Naive thymus-derived CD4-positive, alpha-beta T cell (primary cell): ENCODE measurements at regions not wholly inside any gene's neighbourhood (a gene's known extent, or its start where the extent isn't known, plus 50 kb on each side); places are given as distances from the start of the nearest gene placed in this dataset.

Experiments used
- ATAC-seq: fragments of 150-1000 bp; cut with Tn5 transposase; 2 replicates; pipeline ENCODE4 v1.10.0; 2021; ENCODE audit warnings: mild to moderate bottlenecking, moderate library complexity
- CTCF ChIA-PET: fragments of 350-600 bp; sonication (Branson Sonifier 250); formaldehyde crosslinking; loops from one replicate; lab custom pipeline; 2021; ENCODE audit warnings: antibody characterized with exemption; lab: Charles Lee
- POLR2A ChIA-PET: fragments of 350-600 bp; sonication (Branson Sonifier 250); formaldehyde crosslinking; loops from one replicate; lab custom pipeline; 2021; ENCODE audit warnings: antibody characterized with exemption, inconsistent platforms; lab: Charles Lee
- DNase-seq, 9 donors: peaks; one replicate each; pipeline versions ENCODE4 v3.0.0 to v3.0.0-alpha.2; 2020 to 2022; ENCODE audit warnings: mixed read lengths in 1 of 9
- H3K27ac ChIP-seq: one replicate; pipeline ENCODE4 v1.7.0; 2013; ENCODE audit warnings: mild to moderate bottlenecking, low read depth, low read length, moderate library complexity
- H3K27me3 ChIP-seq, 2 donors: one replicate each; pipeline ENCODE4 v1.7.0; 2013; ENCODE audit warnings: low read length in 2 of 2, mild to moderate bottlenecking in 2 of 2, moderate library complexity in 2 of 2; ENCODE audit not compliant: control insufficient read depth in 2 of 2, insufficient read depth in 2 of 2
- H3K36me3 ChIP-seq, 3 experiments: 1 replicate in 2 of 3; 2 replicates in 1 of 3; pipeline ENCODE4 v1.7.0; 2013; ENCODE audit warnings: low read length in 3 of 3, mild to moderate bottlenecking in 3 of 3, moderate library complexity in 1 of 3; ENCODE audit not compliant: insufficient read depth in 3 of 3, control insufficient read depth in 2 of 3
- H3K4me1 ChIP-seq, 2 donors: one replicate each; pipeline ENCODE4 v1.7.0; 2013; ENCODE audit warnings: low read length in 2 of 2, mild to moderate bottlenecking in 2 of 2, moderate library complexity in 1 of 2; ENCODE audit not compliant: control insufficient read depth in 2 of 2, insufficient read depth in 2 of 2
- H3K4me3 ChIP-seq: 2 replicates; pipeline ENCODE4 v1.7.0; 2013; ENCODE audit warnings: mild to moderate bottlenecking, low read length
- H3K9me3 ChIP-seq, 3 experiments: 1 replicate in 2 of 3; 2 replicates in 1 of 3; pipeline ENCODE4 v1.7.0; 2013; ENCODE audit warnings: low read length in 3 of 3; ENCODE audit not compliant: control insufficient read depth in 2 of 3
- H3K27ac Mint-ChIP-seq, 9 donors: one replicate each; pipeline ENCODE4 v1.8.0; 2020 to 2022; ENCODE audit warnings: mixed read lengths in 9 of 9, mild to moderate bottlenecking in 8 of 9, moderate library complexity in 5 of 9, inconsistent platforms in 2 of 9
- H3K27me3 Mint-ChIP-seq, 5 donors: one replicate each; pipeline ENCODE4 v1.8.0; 2021 to 2022; ENCODE audit warnings: mixed read lengths in 5 of 5, mild to moderate bottlenecking in 1 of 5
- H3K36me3 Mint-ChIP-seq, 5 donors: one replicate each; pipeline ENCODE4 v1.8.0; 2020 to 2022; ENCODE audit warnings: mixed read lengths in 5 of 5, mild to moderate bottlenecking in 3 of 5, inconsistent platforms in 1 of 5
- H3K4me1 Mint-ChIP-seq, 7 donors: one replicate each; pipeline ENCODE4 v1.8.0; 2020 to 2022; ENCODE audit warnings: mixed read lengths in 7 of 7, mild to moderate bottlenecking in 3 of 7, inconsistent platforms in 1 of 7
- H3K4me3 Mint-ChIP-seq, 10 donors: one replicate each; pipeline ENCODE4 v1.8.0; 2020 to 2022; ENCODE audit warnings: mild to moderate bottlenecking in 10 of 10, mixed read lengths in 10 of 10, moderate library complexity in 6 of 10, inconsistent platforms in 2 of 10
- H3K9me3 Mint-ChIP-seq, 11 donors: one replicate each; pipeline ENCODE4 v1.8.0; 2020 to 2022; ENCODE audit warnings: mixed read lengths in 11 of 11, mild to moderate bottlenecking in 4 of 11, inconsistent platforms in 1 of 11, moderate library complexity in 1 of 11
- intact Hi-C, 2 donors: fragments of 100-400 bp; cut with micrococcal nuclease; formaldehyde crosslinking; loops; one replicate each; pipeline ENCODE4 v1.15.1; 2023

- Mint-ChIP-seq H3K4me3 (no peak overlapping the region), H3K27ac (no peak overlapping the region), H3K27me3 (no peaks in the 10 kb centered on the region), H3K4me1 (no peaks in the 10 kb centered on the region), H3K9me3 (peaks cover 0 to 3% (median 0%) of the 10 kb centered on the region in 11 donors), H3K36me3 (no peaks in the 10 kb centered on the region)
- H3K27ac ChIP-seq, result no peak overlapping the region
- no peaks in the 10 kb centered on the region for H3K36me3 ChIP-seq
- H3K4me3 ChIP-seq, result no peak overlapping the region
- intact Hi-C loops, result no loop called here
- no peaks in the 10 kb centered on the region for H3K27me3 ChIP-seq
- H3K9me3 ChIP-seq, result no peaks in the 10 kb centered on the region
- ATAC-seq (no peak), DNase-seq (no peak)
- H3K4me1 ChIP-seq, result no peaks in the 10 kb centered on the region
- ChIA-PET POLR2A (no interaction called here), CTCF (no interaction called here)
Measured at GRCh38 chrX:129007631-129008030, 515.7 kb downstream of the SMARCA1 start.

GRCh38 chrX:129006491-129006890 lies 516.8 kb downstream of the SMARCA1 start:
- ATAC-seq (no peak), DNase-seq (no peak)
- Mint-ChIP-seq H3K36me3 (no peaks in the 10 kb centered on the region), H3K27ac (no peak overlapping the region), H3K4me3 (no peak overlapping the region), H3K27me3 (no peaks in the 10 kb centered on the region), H3K9me3 (peaks cover 0 to 3% (median 0%) of the 10 kb centered on the region in 11 donors), H3K4me1 (no peaks in the 10 kb centered on the region)
- Histone ChIP-seq H3K36me3 (no peaks in the 10 kb centered on the region), H3K4me3 (no peak overlapping the region), H3K27me3 (no peaks in the 10 kb centered on the region), H3K9me3 (no peaks in the 10 kb centered on the region), H3K4me1 (no peaks in the 10 kb centered on the region), H3K27ac (no peak overlapping the region)
- intact Hi-C loops, result no loop called here
- ChIA-PET POLR2A (no interaction called here), CTCF (interaction anchor here (0.7 kb wide), 1 partner anchor 14 kb away, joined by 3 read pairs; no protein-coding TSS in a partner anchor)

- H3K9me3 Mint-ChIP-seq, result peaks cover 0 to 3% (median 0%) of the 10 kb centered on the region in 11 donors
- no peaks in the 10 kb centered on the region for H3K9me3 ChIP-seq
- H3K36me3 ChIP-seq, result no peaks in the 10 kb centered on the region
- DNase-seq, result no peak
- H3K4me3 ChIP-seq, result no peak overlapping the region
- intact Hi-C loops, result no loop called here
- no peak overlapping the region for H3K27ac ChIP-seq
- no peak for ATAC-seq
- H3K27ac Mint-ChIP-seq, result no peak overlapping the region
- CTCF ChIA-PET, result no interaction called here
- no peaks in the 10 kb centered on the region for H3K36me3 Mint-ChIP-seq
- POLR2A ChIA-PET, result no interaction called here
- H3K4me1 ChIP-seq, result no peaks in the 10 kb centered on the region
- H3K4me3 Mint-ChIP-seq, result no peak overlapping the region
- H3K27me3 Mint-ChIP-seq, result peaks cover 0 to 4% (median 0%) of the 10 kb centered on the region in 5 donors
- H3K27me3 ChIP-seq, result no peaks in the 10 kb centered on the region
- H3K4me1 Mint-ChIP-seq, result no peaks in the 10 kb centered on the region
Measured at GRCh38 chrX:129000797-129001196, 522.5 kb downstream of the SMARCA1 start.

GRCh38 chrX:129000018-129000417 lies 523.3 kb downstream of the SMARCA1 start:
- no peak for ATAC-seq
- Mint-ChIP-seq H3K27me3 (peaks cover 0 to 4% (median 0%) of the 10 kb centered on the region in 5 donors), H3K36me3 (no peaks in the 10 kb centered on the region), H3K4me3 (no peak overlapping the region), H3K9me3 (peaks cover 0 to 3% (median 0%) of the 10 kb centered on the region in 11 donors), H3K4me1 (no peaks in the 10 kb centered on the region), H3K27ac (no peak overlapping the region)
- ChIA-PET POLR2A (no interaction called here), CTCF (no interaction called here)
- intact Hi-C loops, result no loop called here
- Histone ChIP-seq H3K36me3 (no peaks in the 10 kb centered on the region), H3K4me1 (no peaks in the 10 kb centered on the region), H3K4me3 (no peak overlapping the region), H3K9me3 (no peaks in the 10 kb centered on the region), H3K27me3 (no peaks in the 10 kb centered on the region), H3K27ac (no peak overlapping the region)
- DNase-seq, result no peak

- H3K9me3 Mint-ChIP-seq, result peaks cover 0 to 21% (median 3%) of the 10 kb centered on the region in 11 donors
- Histone ChIP-seq H3K9me3 (no peaks in the 10 kb centered on the region), H3K27ac (no peak overlapping the region), H3K4me3 (no peak overlapping the region), H3K4me1 (no peaks in the 10 kb centered on the region), H3K27me3 (no peaks in the 10 kb centered on the region), H3K36me3 (no peaks in the 10 kb centered on the region)
- H3K36me3 Mint-ChIP-seq, result no peaks in the 10 kb centered on the region
- ATAC-seq (no peak), DNase-seq (no peak)
- peaks cover 0 to 4% (median 0%) of the 10 kb centered on the region in 5 donors for H3K27me3 Mint-ChIP-seq
- CTCF ChIA-PET, result no interaction called here
- POLR2A ChIA-PET, result no interaction called here
- no peak overlapping the region for H3K4me3 Mint-ChIP-seq
- intact Hi-C loops, result no loop called here
- no peaks in the 10 kb centered on the region for H3K4me1 Mint-ChIP-seq
- no peak overlapping the region for H3K27ac Mint-ChIP-seq
Measured at GRCh38 chrX:128992107-128992971, 531.0 kb downstream of the SMARCA1 start.

- H3K4me1 Mint-ChIP-seq, result no peaks in the 10 kb centered on the region
- no peaks in the 10 kb centered on the region for H3K27me3 ChIP-seq
- no peak overlapping the region for H3K4me3 Mint-ChIP-seq
- CTCF ChIA-PET, result no interaction called here
- peaks cover 0 to 7% (median 0%) of the 10 kb centered on the region in 5 donors for H3K27me3 Mint-ChIP-seq
- no peaks in the 10 kb centered on the region for H3K4me1 ChIP-seq
- no peaks in the 10 kb centered on the region for H3K9me3 ChIP-seq
- POLR2A ChIA-PET, result no interaction called here
- no peak overlapping the region for H3K27ac ChIP-seq
- no peak overlapping the region for H3K4me3 ChIP-seq
- no peaks in the 10 kb centered on the region for H3K36me3 Mint-ChIP-seq
- DNase-seq (peak in 1 of 9 donors; percentile 2), ATAC-seq (no peak)
- no peaks in the 10 kb centered on the region for H3K36me3 ChIP-seq
- H3K27ac Mint-ChIP-seq, result no peak overlapping the region
- no peaks in the 10 kb centered on the region for H3K9me3 Mint-ChIP-seq
- intact Hi-C loops, result no loop called here
Measured at GRCh38 chrX:128975745-128976144, 547.5 kb downstream of the SMARCA1 start.

GRCh38 chrX:128973033-128973432 lies 550.3 kb downstream of the SMARCA1 start:
- POLR2A ChIA-PET, result no interaction called here

More at GRCh38 chrX:128973033-128973432, 550.3 kb downstream of the SMARCA1 start:
- Histone ChIP-seq H3K27me3 (no peaks in the 10 kb centered on the region), H3K4me3 (no peak overlapping the region), H3K4me1 (no peaks in the 10 kb centered on the region), H3K36me3 (no peaks in the 10 kb centered on the region), H3K9me3 (no peaks in the 10 kb centered on the region), H3K27ac (no peak overlapping the region)
- CTCF ChIA-PET, result no interaction called here
- intact Hi-C loops, result no loop called here
- no peak overlapping the region for H3K27ac Mint-ChIP-seq
- DNase-seq (no peak), ATAC-seq (no peak)
- H3K4me3 Mint-ChIP-seq, result no peak overlapping the region
- no peaks in the 10 kb centered on the region for H3K36me3 Mint-ChIP-seq
- no peaks in the 10 kb centered on the region for H3K4me1 Mint-ChIP-seq
- H3K9me3 Mint-ChIP-seq, result no peaks in the 10 kb centered on the region
- H3K27me3 Mint-ChIP-seq, result peaks cover 0 to 7% (median 0%) of the 10 kb centered on the region in 5 donors
